Right cardiac atrium (tissue), 5 donors: ENCODE measurements at regions not wholly inside any gene's neighbourhood (a gene's known extent, or its start where the extent isn't known, plus 50 kb on each side); places are given as distances from the start of the nearest gene placed in this dataset.

Experiments
- ATAC-seq, 2 donors: fragments of 200-7000 bp; cut with Tn5 transposase; one replicate each; pipeline versions ENCODE4 v1.8.0 to v1.9.1; 2020; ENCODE audit warnings: moderate library complexity in 2 of 2, mild to moderate bottlenecking in 1 of 2
- DNase-seq, 3 donors: peaks; one replicate each; pipeline ENCODE4 v3.0.0-alpha.2; 2020
- H3K27ac ChIP-seq: one replicate; pipeline ENCODE4 v1.5.1; 2013; ENCODE audit warnings: mild to moderate bottlenecking, low read length, control low read depth, moderate library complexity
- H3K27me3 ChIP-seq: one replicate; pipeline ENCODE4 v1.6.1; 2013; ENCODE audit not compliant: control insufficient read depth, insufficient read depth
- H3K4me1 ChIP-seq: one replicate; pipeline ENCODE4 v1.6.1; 2013; ENCODE audit warnings: low read length; ENCODE audit not compliant: control insufficient read depth, insufficient read depth
- H3K4me3 ChIP-seq: one replicate; pipeline ENCODE4 v1.5.1; 2013; ENCODE audit warnings: low read length, control low read depth
- H3K9me3 ChIP-seq: one replicate; pipeline ENCODE4 v1.6.1; 2013; ENCODE audit warnings: low read length; ENCODE audit not compliant: control insufficient read depth
- WGBS: extraction: QIAGEN DNeasy Blood & Tissue Kit; methylation state at CpG from one replicate; pipeline ENCODE4 v1.1.7; 2013; 5-methylcytosine and 5-hydroxymethylcytosine counted together
- intact Hi-C, 4 donors: fragments of 100-400 bp; cut with DNase I; formaldehyde crosslinking; loops; one replicate each; pipeline versions ENCODE4 v1.11.0 to v1.14.0; 2022 to 2023
- donor health status: healthy with polysubstance abuse.
- donor health status: DM: no; HTN: yes; CAD: no.
- donor health status: DM: no; HTN: no; CAD: no.
- donor health status: DM: no; HTN: yes; CAD: no; lungs with severe emphysema.
- donor health status: DM: yes; HTN: yes; CAD: no.

GRCh38 chr9:3124001-3124400 is 280.1 kb upstream of the PUM3 start:
- intact Hi-C loops = no loop called here
- no peak overlapping the region for H3K27ac ChIP-seq
- ATAC-seq (no peak), DNase-seq (no peak)
- WGBS = 7% methylated on average over 2 of the region's 2 CpGs
- H3K4me1 ChIP-seq = no peaks in the 10 kb centered on the region
- no peaks in the 10 kb centered on the region for H3K27me3 ChIP-seq
- no peak overlapping the region for H3K4me3 ChIP-seq
- H3K9me3 ChIP-seq = no peaks in the 10 kb centered on the region

GRCh38 chr9:3118081-3118480 is 274.2 kb upstream of the PUM3 start:
- Histone ChIP-seq H3K27ac (no peak overlapping the region), H3K9me3 (no peaks in the 10 kb centered on the region), H3K4me1 (no peaks in the 10 kb centered on the region), H3K27me3 (no peaks in the 10 kb centered on the region), H3K4me3 (no peak overlapping the region)
- intact Hi-C loops = no loop called here
- no peak for DNase-seq
- ATAC-seq = no peak

- Histone ChIP-seq H3K27me3 (no peaks in the 10 kb centered on the region), H3K4me3 (no peak overlapping the region), H3K27ac (no peak overlapping the region), H3K4me1 (no peaks in the 10 kb centered on the region), H3K9me3 (no peaks in the 10 kb centered on the region)
- ATAC-seq (no peak), DNase-seq (no peak)
- intact Hi-C loops = no loop called here
Observed at GRCh38 chr9:3099646-3100045, 255.8 kb upstream of the PUM3 start.

GRCh38 chr9:3088219-3088618 is 244.3 kb upstream of the PUM3 start:
- no peaks in the 10 kb centered on the region for H3K9me3 ChIP-seq
- no peaks in the 10 kb centered on the region for H3K27me3 ChIP-seq
- H3K4me1 ChIP-seq = no peaks in the 10 kb centered on the region
- no peak overlapping the region for H3K4me3 ChIP-seq
- DNase-seq (peak in 1 of 3 donors; percentile 21), ATAC-seq (no peak)
- no peak overlapping the region for H3K27ac ChIP-seq
- 85% methylated on average over 8 of the region's 8 CpGs for WGBS
- intact Hi-C loops = no loop called here

GRCh38 chr9:3087697-3088096 is 243.8 kb upstream of the PUM3 start:
- DNase-seq (no peak), ATAC-seq (no peak)
- Histone ChIP-seq H3K4me3 (no peak overlapping the region), H3K9me3 (no peaks in the 10 kb centered on the region), H3K27me3 (no peaks in the 10 kb centered on the region), H3K4me1 (no peaks in the 10 kb centered on the region), H3K27ac (no peak overlapping the region)
- 68% methylated on average over 4 of the region's 4 CpGs for WGBS
- intact Hi-C loops = no loop called here

GRCh38 chr9:3080951-3081350 is 237.1 kb upstream of the PUM3 start:
- no peaks in the 10 kb centered on the region for H3K4me1 ChIP-seq

GRCh38 chr9:3074247-3074646 is 230.4 kb upstream of the PUM3 start:
- 66% methylated on average over 5 of the region's 5 CpGs for WGBS
- no peak overlapping the region for H3K4me3 ChIP-seq

More at GRCh38 chr9:3080951-3081350, 237.1 kb upstream of the PUM3 start:
- DNase-seq = no peak
- WGBS = 79% methylated on average over 3 of the region's 3 CpGs
- Histone ChIP-seq H3K27me3 (no peaks in the 10 kb centered on the region), H3K27ac (no peak overlapping the region), H3K4me3 (no peak overlapping the region), H3K9me3 (no peaks in the 10 kb centered on the region)
- intact Hi-C loops = no loop called here
- ATAC-seq = no peak

GRCh38 chr9:3066591-3066990 is 222.7 kb upstream of the PUM3 start:
- Histone ChIP-seq H3K4me1 (no peaks in the 10 kb centered on the region), H3K4me3 (no peak overlapping the region), H3K27me3 (no peaks in the 10 kb centered on the region), H3K9me3 (no peaks in the 10 kb centered on the region), H3K27ac (no peak overlapping the region)
- DNase-seq (no peak), ATAC-seq (no peak)
- 33% methylated on average over 1 of the region's 1 CpG for WGBS
- intact Hi-C loops = no loop called here

More at GRCh38 chr9:3074247-3074646, 230.4 kb upstream of the PUM3 start:
- H3K27me3 ChIP-seq = no peaks in the 10 kb centered on the region
- DNase-seq (no peak), ATAC-seq (no peak)
- intact Hi-C loops = no loop called here
- H3K4me1 ChIP-seq = no peaks in the 10 kb centered on the region
- H3K27ac ChIP-seq = no peak overlapping the region
- no peaks in the 10 kb centered on the region for H3K9me3 ChIP-seq

GRCh38 chr9:3059781-3060468 is 216.0 kb upstream of the PUM3 start:
- no peak overlapping the region for H3K27ac ChIP-seq
- intact Hi-C loops = no loop called here
- H3K27me3 ChIP-seq = no peaks in the 10 kb centered on the region
- no peak overlapping the region for H3K4me3 ChIP-seq
- ATAC-seq (no peak), DNase-seq (no peak)
- 73% methylated on average over 3 of the region's 3 CpGs for whole genome bisulfite sequencing
- H3K4me1 ChIP-seq = no peaks in the 10 kb centered on the region
- H3K9me3 ChIP-seq = no peaks in the 10 kb centered on the region

- H3K4me1 ChIP-seq = no peaks in the 10 kb centered on the region
- no peak overlapping the region for H3K27ac ChIP-seq
- H3K9me3 ChIP-seq = no peaks in the 10 kb centered on the region
- H3K4me3 ChIP-seq = no peak overlapping the region
- no peak for ATAC-seq
- intact Hi-C loops = no loop called here
- 66% methylated on average over 2 of the region's 2 CpGs for WGBS
- DNase-seq = no peak
- H3K27me3 ChIP-seq = no peaks in the 10 kb centered on the region
Observed at GRCh38 chr9:3058409-3058808, 214.5 kb upstream of the PUM3 start.

GRCh38 chr9:3054017-3054586 is 210.2 kb upstream of the PUM3 start:
- ATAC-seq = no peak
- intact Hi-C loops = no loop called here
- Histone ChIP-seq H3K27ac (no peak overlapping the region), H3K27me3 (no peaks in the 10 kb centered on the region), H3K9me3 (no peaks in the 10 kb centered on the region), H3K4me1 (no peaks in the 10 kb centered on the region), H3K4me3 (no peak overlapping the region)
- 58% methylated on average over 6 of the region's 6 CpGs for WGBS
- DNase-seq = no peak

- Histone ChIP-seq H3K9me3 (no peaks in the 10 kb centered on the region), H3K4me3 (no peak overlapping the region), H3K27me3 (no peaks in the 10 kb centered on the region), H3K27ac (no peak overlapping the region), H3K4me1 (no peaks in the 10 kb centered on the region)
- no peak for DNase-seq
- WGBS = 45% methylated on average over 2 of the region's 2 CpGs
- no peak for ATAC-seq
- intact Hi-C loops = no loop called here
Observed at GRCh38 chr9:3049636-3050035, 205.7 kb upstream of the PUM3 start.
